ENCODE measurements at regions not wholly inside any gene's neighbourhood (a gene's known extent, or its start where the extent isn't known, plus 50 kb on each side); places are given as distances from the start of the nearest gene placed in this dataset.

DNA sequence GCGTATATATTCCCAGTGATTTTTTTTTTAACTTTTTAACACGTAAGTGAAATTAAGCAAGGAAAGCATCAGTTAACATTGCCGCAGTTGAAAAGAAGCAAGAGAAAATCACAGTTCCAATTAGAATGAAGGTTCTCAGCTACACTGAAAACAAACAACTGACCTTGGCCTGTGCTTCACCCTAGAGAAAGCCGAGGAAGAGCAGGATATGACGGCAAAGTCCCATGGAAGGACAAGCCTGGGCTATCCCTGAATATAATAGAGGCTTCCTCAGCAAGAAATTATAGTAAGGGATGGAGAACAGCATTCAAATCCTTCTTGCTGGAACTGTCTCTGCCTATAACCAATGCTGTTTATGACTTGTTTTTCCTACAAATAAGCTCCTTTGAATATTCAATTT lies 83.0 kb upstream of the INHBA start:
- no peak overlapping the region for H3K4me3 Mint-ChIP-seq (ENCODE audit: unreplicated experiment)
- no peaks in the 10 kb centered on the region for H3K36me3 Mint-ChIP-seq (ENCODE audit: unreplicated experiment)
- H3K27ac Mint-ChIP-seq (ENCODE audit: unreplicated experiment) = no peak overlapping the region
- H3K9me3 Mint-ChIP-seq (ENCODE audit: unreplicated experiment) = no peaks in the 10 kb centered on the region
- H3K4me1 Mint-ChIP-seq (ENCODE audit: unreplicated experiment) = peaks cover 38% of the 10 kb centered on the region
- TF ChIP-seq CTCF (IDR thresholded peaks at IDR 0.05) = no peak
- H3K27me3 Mint-ChIP-seq (ENCODE audit: unreplicated experiment) = no peaks in the 10 kb centered on the region
- DNase-seq (ENCODE audit: extremely low spot score, unreplicated experiment) = no peak

DNA sequence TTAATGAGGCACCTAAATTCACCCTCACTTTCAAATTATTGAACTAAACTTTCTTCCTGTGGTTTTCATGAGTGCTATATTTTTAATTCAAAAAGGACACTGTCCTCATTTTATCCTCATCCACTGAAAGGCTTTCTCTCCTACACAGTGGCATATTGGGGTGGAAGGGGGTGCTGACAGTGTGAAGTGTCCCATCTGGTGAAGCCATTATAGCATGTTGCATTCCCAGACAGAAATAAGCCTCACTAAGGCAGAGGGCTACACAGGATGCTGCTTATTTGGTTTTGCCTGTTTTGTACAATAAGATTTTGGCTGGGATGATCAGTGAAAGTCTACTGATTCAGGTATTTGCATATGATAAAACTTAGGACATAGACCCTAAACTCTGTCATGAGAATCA lies 82.4 kb upstream of the INHBA start:
- Mint-ChIP-seq H3K9me3 (ENCODE audit: unreplicated experiment) (no peaks in the 10 kb centered on the region), H3K27ac (ENCODE audit: unreplicated experiment) (no peak overlapping the region), H3K36me3 (ENCODE audit: unreplicated experiment) (no peaks in the 10 kb centered on the region), H3K27me3 (ENCODE audit: unreplicated experiment) (no peaks in the 10 kb centered on the region), H3K4me3 (ENCODE audit: unreplicated experiment) (no peak overlapping the region), H3K4me1 (ENCODE audit: unreplicated experiment) (peaks cover 42% of the 10 kb centered on the region)
- no peak for DNase-seq (ENCODE audit: extremely low spot score, unreplicated experiment)
- TF ChIP-seq CTCF (IDR thresholded peaks at IDR 0.05) = no peak

- TF ChIP-seq CTCF (IDR thresholded peaks at IDR 0.05) = no peak
These were observed 77.0 kb upstream of the INHBA start for GRCh38 chr7:41779918-41780317.

DNA sequence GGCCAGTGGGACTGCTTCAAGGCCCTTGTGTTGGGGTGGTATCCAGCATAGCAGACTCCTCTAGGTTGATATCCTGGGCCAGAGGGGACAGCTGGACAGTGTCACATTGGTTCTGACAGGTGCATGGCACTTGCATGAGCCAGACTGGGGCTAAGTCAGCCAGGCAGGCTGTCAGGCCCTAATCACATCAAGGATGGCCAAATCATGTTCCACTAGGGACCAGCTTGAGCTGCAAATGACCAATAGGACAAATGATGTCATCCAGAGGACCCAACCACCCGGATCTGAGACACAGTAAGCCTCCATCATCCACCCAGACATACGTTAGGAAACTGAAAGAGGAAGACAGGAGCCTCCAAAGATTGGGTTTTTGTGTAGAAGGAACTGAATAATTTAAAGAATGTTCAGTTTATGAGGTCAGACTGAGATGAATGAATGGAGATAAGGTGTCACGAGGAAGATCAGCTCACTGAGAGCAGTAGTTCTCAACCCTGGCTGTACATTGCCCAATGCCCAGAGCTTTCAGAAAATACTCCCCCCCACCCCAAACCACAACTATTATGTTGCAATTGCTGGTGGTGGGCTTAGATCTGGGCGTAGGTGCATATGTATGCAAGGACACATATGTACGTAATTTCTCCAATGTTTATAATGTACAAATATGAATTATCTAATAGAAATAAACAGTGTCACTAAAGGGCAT lies 75.2 kb upstream of the INHBA start:
- no peak overlapping the region for H3K4me3 Mint-ChIP-seq (ENCODE audit: unreplicated experiment)
- H3K36me3 Mint-ChIP-seq (ENCODE audit: unreplicated experiment) = no peaks in the 10 kb centered on the region
- DNase-seq (ENCODE audit: extremely low spot score, unreplicated experiment) = no peak
- no peak overlapping the region for H3K27ac Mint-ChIP-seq (ENCODE audit: unreplicated experiment)
- H3K27me3 Mint-ChIP-seq (ENCODE audit: unreplicated experiment) = no peaks in the 10 kb centered on the region
- TF ChIP-seq CTCF (IDR thresholded peaks at IDR 0.05) = no peak
- peaks cover 48% of the 10 kb centered on the region for H3K4me1 Mint-ChIP-seq (ENCODE audit: unreplicated experiment)
- no peaks in the 10 kb centered on the region for H3K9me3 Mint-ChIP-seq (ENCODE audit: unreplicated experiment)

More at GRCh38 chr7:41779918-41780317, 77.0 kb upstream of the INHBA start:
- Mint-ChIP-seq H3K36me3 (ENCODE audit: unreplicated experiment) (no peaks in the 10 kb centered on the region), H3K4me3 (ENCODE audit: unreplicated experiment) (no peak overlapping the region), H3K27ac (ENCODE audit: unreplicated experiment) (peak overlapping the region; percentile 66), H3K27me3 (ENCODE audit: unreplicated experiment) (no peaks in the 10 kb centered on the region), H3K4me1 (ENCODE audit: unreplicated experiment) (peaks cover 45% of the 10 kb centered on the region), H3K9me3 (ENCODE audit: unreplicated experiment) (no peaks in the 10 kb centered on the region)
- DNase-seq (ENCODE audit: extremely low spot score, unreplicated experiment) = no peak

DNA sequence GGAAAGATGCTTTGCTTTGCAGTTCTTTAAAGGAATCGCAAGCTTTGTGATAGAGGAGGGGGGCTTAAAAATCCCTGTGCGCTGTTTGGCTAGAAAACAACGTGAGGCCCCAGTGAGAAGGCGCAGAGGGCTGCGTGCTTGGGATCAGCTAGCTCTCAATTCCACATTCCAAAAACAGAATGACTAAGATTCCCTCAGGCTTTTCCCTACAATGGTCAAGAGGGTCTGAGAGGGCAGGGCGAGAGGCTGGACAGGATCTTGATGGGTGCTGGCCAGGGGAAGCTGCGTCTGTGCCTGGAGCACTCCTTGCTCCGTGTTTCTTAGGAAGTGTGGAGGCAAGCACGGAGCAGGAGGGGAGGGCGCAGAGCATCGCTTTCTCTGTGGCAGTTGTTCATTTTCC lies 72.1 kb upstream of the INHBA start:
- no peak for DNase-seq (ENCODE audit: extremely low spot score, unreplicated experiment)
- Mint-ChIP-seq H3K27me3 (ENCODE audit: unreplicated experiment) (no peaks in the 10 kb centered on the region), H3K27ac (ENCODE audit: unreplicated experiment) (peak overlapping the region; percentile 85), H3K4me3 (ENCODE audit: unreplicated experiment) (no peak overlapping the region), H3K4me1 (ENCODE audit: unreplicated experiment) (peaks cover 35% of the 10 kb centered on the region), H3K9me3 (ENCODE audit: unreplicated experiment) (peaks cover 1% of the 10 kb centered on the region), H3K36me3 (ENCODE audit: unreplicated experiment) (no peaks in the 10 kb centered on the region)
- no peak for TF ChIP-seq CTCF (IDR thresholded peaks at IDR 0.05)

Data from osteocyte (in vitro differentiated cells).